ENCODE measurements at regions not wholly inside any gene's neighbourhood (a gene's known extent, or its start where the extent isn't known, plus 50 kb on each side); places are given as distances from the start of the nearest gene placed in this dataset.

GRCh38 chr1:209316929-209317328, 266.6 kb upstream of the CAMK1G start:
- no peak for TF ChIP-seq EZH2 (IDR thresholded peaks at IDR 0.05; ENCODE audit: insufficient read depth, poor library complexity, severe bottlenecking)
- no peak for TF ChIP-seq EZH2phosphoT487 (IDR thresholded peaks at IDR 0.05; ENCODE audit: insufficient read depth, low read depth)
